Body of pancreas (tissue), 4 donors: ENCODE measurements at regions not wholly inside any gene's neighbourhood (a gene's known extent, or its start where the extent isn't known, plus 50 kb on each side); places are given as distances from the start of the nearest gene placed in this dataset.

ENCODE experiments used
- ATAC-seq: fragments of 150-250 bp; one replicate; pipeline ENCODE4 v1.9.1; 2016
- DNase-seq, 4 donors: peaks; one replicate each; pipeline ENCODE4 v3.0.0-alpha.2; 2019
- H3K27ac ChIP-seq, 4 donors: fragments of 200-600 bp; sonication (generic); 1 replicate in 3 of 4; 2 replicates in 1 of 4; pipeline versions ENCODE4 v1.5.1 to v1.6.1; 2016 to 2019; ENCODE audit warnings: mild to moderate bottlenecking in 1 of 4, mixed read lengths in 1 of 4, moderate library complexity in 1 of 4
- H3K27me3 ChIP-seq, 2 donors: fragments of 200-600 bp; sonication (generic); one replicate each; pipeline ENCODE4 v1.6.0; 2016; ENCODE audit warnings: mild to moderate bottlenecking in 1 of 2
- H3K36me3 ChIP-seq, 2 donors: fragments of 200-600 bp; sonication (generic); replicated peaks in 1 of 2; 2 replicates each; pipeline ENCODE4 v1.5.1; 2016; ENCODE audit warnings: low read depth in 2 of 2; ENCODE audit not compliant: insufficient read depth in 1 of 2
- H3K4me1 ChIP-seq: fragments of 200-600 bp; sonication (generic); one replicate; pipeline ENCODE4 v1.6.0; 2016
- H3K4me3 ChIP-seq, 2 donors: fragments of 200-600 bp; sonication (generic); 1 replicate in 1 of 2; 2 replicates in 1 of 2; pipeline ENCODE4 v1.5.1; 2016 to 2019
- H3K9me3 ChIP-seq, 3 donors: fragments of 200-600 bp; sonication (generic); 1 replicate in 2 of 3; 2 replicates in 1 of 3; pipeline ENCODE4 v1.5.1; 2016
- CTCF ChIP-seq, 7 experiments: fragments of 450-650 bp in 4 of 7; fragments of 200-600 bp in 3 of 7; sonication (generic) in 3 of 7; IDR thresholded peaks; one replicate each; pipeline ENCODE4 v1.5.1; 2016 to 2019; ENCODE audit warnings: antibody characterized with exemption in 7 of 7
- POLR2A ChIP-seq, 3 donors: fragments of 450-650 bp; IDR thresholded peaks; one replicate each; pipeline ENCODE4 v1.6.1; 2016; ENCODE audit warnings: antibody characterized with exemption in 3 of 3, mild to moderate bottlenecking in 2 of 3
- WGBS, 2 donors: methylation state at CpG; one replicate each; pipeline ENCODE4 v1.1.5; 2017; 5-methylcytosine and 5-hydroxymethylcytosine counted together
- intact Hi-C: fragments of 100-400 bp; cut with DNase I; formaldehyde crosslinking; loops from one replicate; pipeline ENCODE4 v1.15.1; 2023

DNA sequence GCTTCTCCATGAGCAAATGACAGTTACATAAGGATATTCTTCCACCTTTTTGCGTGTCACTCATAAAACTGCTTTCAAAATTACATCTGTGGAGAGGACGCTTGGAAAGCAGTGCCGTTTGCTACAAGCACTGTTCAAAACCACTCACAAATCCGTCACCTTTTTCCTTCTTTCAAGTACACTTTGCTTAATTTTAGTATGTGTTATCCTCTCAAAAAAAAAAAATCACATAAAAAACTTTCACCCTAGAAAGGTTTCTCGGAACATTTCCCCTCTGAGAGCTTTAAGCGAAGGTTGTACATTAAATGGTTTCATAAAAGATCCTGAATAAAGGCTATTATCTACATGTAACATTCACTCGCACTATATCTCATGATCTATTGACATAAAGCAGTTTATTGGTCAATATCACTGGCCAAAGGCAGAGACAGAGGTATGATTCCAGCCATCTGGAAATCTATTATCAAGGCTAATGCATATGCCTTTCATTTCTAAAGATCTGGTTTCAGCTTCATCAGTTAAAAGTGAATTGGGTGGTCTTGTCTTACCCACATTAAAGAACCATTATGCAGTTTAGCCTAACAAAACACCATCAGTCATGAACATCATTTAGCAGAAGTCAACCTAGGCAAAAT is 163.6 kb downstream of the ENC1 start:
- intact Hi-C loops = no loop called here
- 80 to 83% methylated on average over 7 of the region's 7 CpGs for WGBS, 2 donors
- no peaks in the 10 kb centered on the region for H3K4me1 ChIP-seq
- H3K9me3 ChIP-seq = no peaks in the 10 kb centered on the region
- TF ChIP-seq CTCF (IDR thresholded peaks at IDR 0.05) (no peak), POLR2A (IDR thresholded peaks at IDR 0.05) (no peak)
- no peak overlapping the region for H3K27ac ChIP-seq
- H3K27me3 ChIP-seq = no peaks in the 10 kb centered on the region
- DNase-seq = no peak
- no peak for ATAC-seq
- H3K4me3 ChIP-seq = no peak overlapping the region
- no peaks in the 10 kb centered on the region for H3K36me3 ChIP-seq

- Histone ChIP-seq H3K4me1 (no peaks in the 10 kb centered on the region), H3K27me3 (no peaks in the 10 kb centered on the region), H3K9me3 (no peaks in the 10 kb centered on the region), H3K4me3 (no peak overlapping the region), H3K27ac (no peak overlapping the region), H3K36me3 (no peaks in the 10 kb centered on the region)
- 74 to 78% methylated on average over 7 of the region's 7 CpGs for WGBS, 2 donors
- ATAC-seq (no peak), DNase-seq (no peak)
- intact Hi-C loops = no loop called here
- TF ChIP-seq POLR2A (IDR thresholded peaks at IDR 0.05) (no peak), CTCF (IDR thresholded peaks at IDR 0.05) (no peak)
These were observed 164.3 kb downstream of the ENC1 start for GRCh38 chr5:74476046-74476818.

- Histone ChIP-seq H3K9me3 (no peaks in the 10 kb centered on the region), H3K27ac (no peak overlapping the region), H3K4me1 (no peaks in the 10 kb centered on the region), H3K4me3 (no peak overlapping the region), H3K36me3 (no peaks in the 10 kb centered on the region), H3K27me3 (no peaks in the 10 kb centered on the region)
- intact Hi-C loops = no loop called here
- ATAC-seq (no peak), DNase-seq (no peak)
- no peak for TF ChIP-seq POLR2A (IDR thresholded peaks at IDR 0.05)
- no peak for TF ChIP-seq CTCF (IDR thresholded peaks at IDR 0.05)
- WGBS, 2 donors = 63 to 70% methylated on average over 2 of the region's 2 CpGs
These were observed 168.7 kb downstream of the ENC1 start for GRCh38 chr5:74471875-74472274.

DNA sequence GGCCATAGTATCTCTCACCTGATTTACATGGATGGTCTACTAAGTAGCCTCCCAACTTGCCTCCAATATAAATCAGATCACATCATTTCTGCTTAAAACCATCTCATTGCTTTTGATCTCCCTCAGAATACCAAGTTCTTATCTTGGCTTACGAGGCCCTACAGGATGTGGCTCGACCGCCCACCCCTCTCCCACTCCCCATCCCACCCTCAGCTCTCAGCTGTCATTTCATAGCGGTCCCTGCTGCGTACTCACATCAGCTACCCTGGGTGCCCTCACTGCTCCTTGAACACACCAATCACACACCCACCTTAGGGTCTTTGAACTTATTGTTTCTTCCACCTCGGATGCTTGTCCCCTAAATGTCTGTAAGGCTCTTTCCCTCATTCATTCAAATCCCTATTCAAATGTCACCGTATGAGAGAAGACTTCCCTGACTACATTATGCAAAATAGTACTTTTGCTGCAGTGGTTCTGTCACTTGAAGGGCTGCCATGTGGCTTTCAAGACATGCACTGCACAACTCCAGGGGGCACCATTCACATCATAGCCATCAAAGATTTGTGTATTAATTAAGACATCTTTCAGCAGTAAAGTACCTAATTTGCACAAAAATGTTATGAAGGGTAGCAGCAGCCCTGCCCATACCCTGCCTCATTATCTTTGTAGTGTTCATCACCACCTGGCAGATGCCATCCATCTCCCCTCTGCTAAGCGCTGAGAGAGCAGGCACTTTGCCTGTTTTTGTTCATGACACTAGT is 171.1 kb downstream of the ENC1 start:
- intact Hi-C loops = no loop called here
- Histone ChIP-seq H3K27me3 (no peaks in the 10 kb centered on the region), H3K4me3 (no peak overlapping the region), H3K27ac (no peak overlapping the region), H3K36me3 (no peaks in the 10 kb centered on the region), H3K9me3 (no peaks in the 10 kb centered on the region), H3K4me1 (no peaks in the 10 kb centered on the region)
- TF ChIP-seq POLR2A (IDR thresholded peaks at IDR 0.05) = no peak
- TF ChIP-seq CTCF (IDR thresholded peaks at IDR 0.05) = no peak
- DNase-seq (no peak), ATAC-seq (no peak)
- 83 to 89% methylated on average over 8 of the region's 8 CpGs for WGBS, 2 donors
